Putamen (tissue), 1 donor: ENCODE measurements at regions not wholly inside any gene's neighbourhood (a gene's known extent, or its start where the extent isn't known, plus 50 kb on each side); places are given as distances from the start of the nearest gene placed in this dataset.
"Not testable (repeated sequence)": the region's sequence is repeated elsewhere in the genome, so short reads cannot be mapped to it uniquely, and the experiment has no call there.

Experiments used
- DNase-seq: peaks from one replicate; pipeline ENCODE4 v3.0.0-alpha.2; 2016; ENCODE audit warnings: low spot score

DNA sequence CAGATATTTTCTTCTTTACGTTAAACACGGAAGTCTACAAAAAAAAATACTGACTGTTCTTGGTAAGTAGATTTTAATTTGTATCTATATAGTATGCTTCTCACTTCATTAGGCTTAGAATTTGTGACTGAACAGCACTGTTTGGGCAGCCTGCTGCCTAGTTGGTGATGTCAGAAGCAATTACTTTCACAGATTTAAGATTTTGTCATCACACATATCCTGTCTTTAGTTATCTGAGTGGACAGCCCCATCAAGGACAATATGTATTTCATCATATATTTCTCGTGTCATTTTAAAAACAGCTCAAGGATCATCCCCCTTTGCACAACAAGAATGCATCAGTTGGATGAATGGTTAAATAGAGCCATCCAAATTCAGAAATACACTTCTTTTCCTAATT, 338.4 kb upstream of the CITED2 start:
- no peak for DNase-seq

DNA sequence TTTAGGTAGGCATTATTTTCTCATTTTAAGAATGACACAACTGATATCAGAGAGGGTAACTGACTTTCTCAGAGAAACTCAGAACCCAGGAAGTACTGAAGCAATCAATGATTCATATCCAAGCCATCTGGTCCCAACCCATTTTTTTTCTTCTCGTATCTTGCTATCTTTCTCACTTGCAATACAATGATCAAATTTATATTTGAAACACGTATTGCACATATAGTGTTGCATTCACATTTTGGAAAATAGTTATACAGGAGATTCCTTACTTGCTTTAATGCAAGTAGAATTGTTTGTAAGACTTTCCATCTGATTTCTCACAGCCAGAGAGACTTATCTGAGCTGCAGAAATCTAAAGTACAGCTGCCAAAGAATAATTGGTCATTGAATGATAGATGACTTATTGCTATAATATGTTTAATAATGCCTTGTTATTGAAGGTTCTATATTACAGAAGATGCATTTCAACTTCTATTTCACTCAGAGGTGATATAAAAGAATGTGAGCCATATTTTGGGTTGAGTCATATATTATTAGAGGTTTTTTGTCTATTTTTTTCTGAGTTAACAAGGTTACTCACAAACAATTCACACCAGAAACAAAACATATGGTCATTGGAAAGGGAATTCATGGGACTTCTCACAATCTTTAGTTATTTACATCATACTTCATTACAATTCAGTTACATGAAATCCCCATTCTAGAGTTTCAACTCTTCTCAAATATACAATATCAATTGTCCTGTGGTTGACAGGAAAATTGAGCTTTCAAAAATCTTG, 337.5 kb upstream of the CITED2 start:
- no peak for DNase-seq

DNA sequence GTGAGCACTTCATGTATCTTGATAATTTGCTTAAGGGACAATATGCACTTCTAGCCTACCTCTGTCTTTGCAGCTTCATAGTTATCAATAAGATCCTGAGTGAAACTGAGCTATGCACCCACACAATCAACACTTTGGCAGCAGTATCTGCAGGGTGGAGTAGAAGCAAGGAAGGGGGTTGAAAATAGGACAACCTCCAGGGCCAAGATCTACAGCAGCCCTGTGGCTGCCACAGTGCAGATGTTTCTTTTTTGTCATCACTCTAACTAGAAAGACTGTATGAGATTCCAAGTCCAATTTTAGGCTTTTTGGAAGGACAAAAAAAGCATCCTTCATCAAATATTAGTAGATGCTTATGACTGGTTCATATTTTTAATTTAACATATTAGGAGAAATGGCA, 336.1 kb upstream of the CITED2 start:
- no peak for DNase-seq

DNA sequence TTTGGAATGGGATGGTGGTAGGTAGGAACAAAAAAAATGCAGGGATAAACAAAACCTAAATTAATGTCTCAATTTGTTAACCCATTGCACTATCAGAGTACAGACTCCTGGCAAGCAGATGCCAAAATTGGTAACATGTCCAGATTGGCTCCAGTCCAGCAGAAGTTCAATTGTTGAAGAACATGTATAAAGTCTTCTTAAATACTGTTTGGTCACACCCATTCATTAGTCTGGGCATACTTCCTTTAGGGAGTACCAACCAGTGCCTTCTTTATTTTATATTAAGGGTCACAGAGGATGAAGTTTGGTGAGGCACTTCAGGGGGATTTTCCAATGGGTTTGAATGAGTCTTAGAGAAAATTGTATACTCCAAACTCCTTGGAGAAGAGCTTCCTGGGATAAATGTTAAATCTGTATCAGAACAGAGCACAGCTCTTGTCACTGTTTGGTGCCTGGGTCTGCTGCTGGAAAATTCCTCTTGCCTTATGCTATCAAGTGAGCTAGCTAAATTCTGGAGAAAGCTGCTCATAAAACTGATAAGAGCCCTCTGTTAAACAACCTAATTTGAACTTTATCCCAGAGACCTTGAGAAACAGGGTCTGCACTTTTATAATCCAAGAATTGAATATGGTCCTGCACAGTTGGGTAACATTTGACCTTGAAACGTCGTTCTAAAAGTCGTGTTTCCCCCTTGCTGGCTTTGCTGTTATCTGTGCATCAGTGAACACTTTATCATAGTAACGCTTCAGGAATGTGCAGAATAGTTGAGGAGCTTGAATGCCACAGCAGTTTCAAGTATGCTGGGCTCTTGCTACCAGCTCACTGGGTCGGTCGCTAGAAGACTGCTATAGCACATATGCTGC, 334.1 kb upstream of the CITED2 start:
- DNase-seq: no peak

DNA sequence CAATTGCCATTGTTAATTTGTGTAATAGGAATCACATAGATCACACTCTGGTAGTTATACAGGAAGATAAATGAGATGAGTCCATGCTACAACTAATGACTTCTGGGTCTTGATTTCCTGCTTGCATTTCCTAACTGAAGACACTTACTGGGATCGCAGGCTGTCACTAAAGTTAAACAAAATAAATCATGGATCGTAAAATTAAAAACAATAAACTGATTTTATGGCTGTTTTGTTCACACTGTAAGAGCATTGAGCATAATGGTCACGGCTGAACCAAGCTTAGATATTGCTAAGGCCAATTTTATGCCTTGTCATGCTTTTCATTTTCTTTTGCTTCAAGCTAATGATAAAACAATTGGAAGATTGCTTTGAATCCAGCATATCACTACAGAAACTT, 332.5 kb upstream of the CITED2 start:
- DNase-seq: no peak

DNA sequence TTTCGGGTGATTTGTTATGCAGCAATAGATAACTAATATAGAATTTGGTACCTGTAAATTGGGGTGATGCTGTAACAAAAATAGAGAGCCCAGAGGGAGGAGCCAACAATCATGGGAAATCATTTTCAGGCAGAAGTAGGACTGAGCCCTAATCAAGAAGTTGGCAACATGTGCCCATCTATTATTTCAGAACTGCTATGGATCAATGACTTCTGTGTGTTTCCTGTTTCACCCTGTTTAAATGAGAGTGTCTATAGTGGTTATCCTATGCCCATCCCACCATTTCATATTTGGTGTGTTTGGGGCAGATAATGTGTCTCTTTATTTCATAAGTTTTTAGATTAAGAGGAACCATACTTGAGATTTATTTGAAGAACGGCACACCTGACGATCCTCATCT, 330.8 kb upstream of the CITED2 start:
- DNase-seq: no peak

DNA sequence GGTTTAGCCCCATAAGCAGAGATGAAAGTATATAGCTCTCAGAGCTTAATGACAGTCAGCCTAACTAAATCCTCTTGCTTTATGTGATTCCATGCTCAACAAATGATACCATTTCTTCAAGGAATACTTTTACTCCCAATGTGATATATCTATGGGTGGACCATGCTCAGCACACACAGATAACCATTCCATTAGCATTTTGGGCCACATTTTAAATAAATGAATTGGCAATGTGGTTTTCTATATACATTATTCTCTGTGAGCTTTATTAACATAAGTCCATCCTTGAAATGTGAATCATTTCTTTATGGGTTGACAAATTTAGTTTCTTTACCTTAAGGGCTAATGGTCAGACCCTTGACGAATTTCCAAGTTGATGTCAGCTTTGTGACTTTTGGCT, 329.3 kb upstream of the CITED2 start:
- no peak for DNase-seq

DNA sequence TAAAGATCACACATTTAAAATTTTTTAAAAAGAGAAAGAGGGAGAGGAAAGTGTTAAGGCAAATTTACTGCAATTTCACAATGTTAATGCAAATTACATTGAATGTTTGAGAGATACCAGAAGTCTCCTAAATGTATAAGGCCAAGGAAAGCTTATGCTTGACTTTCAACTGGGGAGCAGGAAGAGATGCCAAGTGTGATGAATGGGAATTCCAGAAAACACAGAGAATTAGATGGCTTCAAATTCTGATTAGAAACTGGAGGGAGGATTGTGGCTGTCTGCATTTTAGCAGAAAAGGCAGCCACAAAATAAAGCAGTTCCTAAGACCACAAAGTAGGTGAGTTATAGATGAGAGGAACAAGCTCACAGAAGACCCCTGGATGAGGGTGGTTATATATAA, 328.3 kb upstream of the CITED2 start:
- no peak for DNase-seq

DNA sequence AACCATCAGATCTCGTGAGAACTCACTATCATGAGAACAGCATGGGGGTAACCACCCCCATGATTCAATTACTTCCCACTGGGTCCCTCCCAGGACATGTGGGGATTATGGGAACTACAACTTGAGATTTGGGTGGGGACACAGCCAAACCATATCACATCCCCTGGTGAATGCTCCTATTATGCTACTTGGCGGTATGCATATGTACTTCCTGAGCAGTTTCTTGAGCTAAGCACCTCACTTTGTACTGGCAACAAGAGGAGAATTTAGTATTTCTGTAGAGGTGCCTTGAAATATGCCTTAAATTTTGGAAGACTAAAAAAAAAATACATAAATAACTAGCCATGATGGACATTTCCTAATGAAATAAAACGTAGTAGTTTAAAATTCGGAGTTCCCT, 327.2 kb upstream of the CITED2 start:
- no peak for DNase-seq

DNA sequence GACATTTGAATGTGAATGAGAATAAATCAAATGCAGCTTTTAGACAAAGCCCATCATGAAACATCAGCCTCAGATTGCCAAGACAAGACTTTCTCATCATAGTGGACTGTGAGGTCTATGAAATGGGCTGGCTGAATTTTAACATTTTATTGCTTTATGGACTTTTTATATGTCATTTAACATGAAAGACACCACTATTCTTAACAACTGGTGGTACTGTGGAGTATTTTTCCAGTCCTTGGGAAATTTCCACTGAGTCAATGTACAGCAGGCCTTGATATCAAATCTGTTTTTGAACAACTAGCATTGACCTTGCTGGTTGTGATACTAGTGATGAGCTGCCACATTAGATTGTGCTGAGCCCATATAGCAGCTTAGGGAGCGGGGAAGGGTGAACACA, 326.6 kb upstream of the CITED2 start:
- DNase-seq: no peak

DNA sequence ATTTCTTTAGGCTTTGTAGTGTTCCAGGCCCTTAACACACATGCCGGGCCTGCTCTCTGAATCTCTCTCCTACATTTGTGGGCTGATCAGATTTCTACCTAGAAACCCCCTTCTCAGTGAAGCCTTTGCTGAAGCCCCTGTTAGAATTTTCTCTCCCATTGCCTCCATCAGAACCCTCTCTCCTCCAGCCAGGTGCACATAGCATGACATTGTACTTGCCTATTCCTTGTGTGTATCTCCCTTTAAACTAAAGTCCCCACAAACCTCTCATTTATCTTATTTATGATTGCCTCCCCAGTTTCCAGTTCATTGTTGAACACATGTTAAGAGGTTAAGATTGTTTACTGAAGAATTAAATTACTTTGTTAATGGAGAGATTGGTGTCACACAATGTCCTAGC, 325.5 kb upstream of the CITED2 start:
- no peak for DNase-seq

DNA sequence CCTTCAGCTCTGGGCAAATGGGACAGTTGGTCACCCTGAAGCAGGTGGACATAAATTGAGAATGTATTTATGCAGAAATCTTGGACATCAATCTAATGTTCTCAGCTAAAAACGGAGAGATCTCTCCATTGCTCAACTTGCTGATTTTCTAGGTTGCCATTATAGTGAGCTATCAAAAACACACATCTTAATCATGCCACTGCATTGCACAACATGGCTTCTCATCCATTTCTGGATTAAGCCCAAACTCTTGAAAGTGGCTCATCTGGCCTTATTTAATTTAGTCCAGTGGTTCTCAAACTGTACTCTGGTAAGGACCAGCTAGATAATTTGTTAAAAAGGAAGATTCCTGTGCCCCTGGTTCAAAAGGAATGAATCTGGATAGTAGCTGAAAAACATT, 324.9 kb upstream of the CITED2 start:
- no peak for DNase-seq

DNA sequence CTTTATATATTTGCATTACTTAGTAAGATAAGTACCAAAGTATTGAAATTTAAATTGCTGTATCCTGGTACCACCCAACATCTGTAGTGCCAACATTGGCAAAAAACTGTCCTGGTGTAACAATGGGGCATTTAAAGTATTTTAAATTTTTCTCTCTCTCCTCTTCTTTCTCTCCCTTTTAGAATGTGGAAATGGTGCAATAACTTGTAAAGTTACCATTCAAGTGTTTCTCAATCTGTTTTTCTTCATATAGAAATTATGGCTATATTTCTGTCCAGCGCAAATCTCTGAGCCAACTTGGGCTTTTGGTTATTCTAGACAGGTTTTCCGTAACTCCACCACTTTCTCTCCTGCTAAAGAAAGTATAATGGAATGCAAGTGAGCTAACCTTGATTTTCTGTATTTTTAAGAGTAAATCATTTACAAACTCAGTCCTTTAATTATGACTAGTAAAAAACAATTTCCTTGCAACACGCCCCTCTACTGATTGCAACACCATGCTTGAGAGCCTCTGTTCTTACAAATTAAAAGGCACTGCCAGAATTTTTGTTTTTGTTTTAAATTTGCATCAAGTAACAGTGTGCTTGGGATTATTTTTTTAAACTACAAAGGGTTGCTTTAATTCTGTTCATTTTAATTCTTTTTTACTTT, 324.2 kb upstream of the CITED2 start:
- no peak for DNase-seq

DNA sequence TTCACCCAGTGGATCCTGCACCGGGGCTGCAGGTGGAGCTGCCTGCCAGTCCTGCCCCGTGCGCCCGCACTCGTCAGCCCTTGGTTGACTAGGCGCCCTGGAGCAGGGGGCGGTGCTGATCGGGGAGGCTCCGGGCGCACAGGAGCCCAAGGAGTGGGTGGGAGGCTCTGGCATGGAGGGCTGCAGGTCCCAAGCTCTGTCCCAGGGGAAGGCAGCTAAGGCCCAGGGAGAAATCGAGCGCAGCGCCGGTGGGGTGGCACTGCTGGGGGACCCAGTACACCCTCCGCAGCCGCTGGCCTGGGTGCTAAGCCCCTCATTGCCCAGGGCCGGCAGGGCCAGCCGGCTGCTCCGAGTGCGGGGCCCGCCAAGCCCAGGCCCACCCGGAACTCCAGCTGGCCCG, 323.4 kb upstream of the CITED2 start:
- not testable (repeated sequence) for DNase-seq

DNA sequence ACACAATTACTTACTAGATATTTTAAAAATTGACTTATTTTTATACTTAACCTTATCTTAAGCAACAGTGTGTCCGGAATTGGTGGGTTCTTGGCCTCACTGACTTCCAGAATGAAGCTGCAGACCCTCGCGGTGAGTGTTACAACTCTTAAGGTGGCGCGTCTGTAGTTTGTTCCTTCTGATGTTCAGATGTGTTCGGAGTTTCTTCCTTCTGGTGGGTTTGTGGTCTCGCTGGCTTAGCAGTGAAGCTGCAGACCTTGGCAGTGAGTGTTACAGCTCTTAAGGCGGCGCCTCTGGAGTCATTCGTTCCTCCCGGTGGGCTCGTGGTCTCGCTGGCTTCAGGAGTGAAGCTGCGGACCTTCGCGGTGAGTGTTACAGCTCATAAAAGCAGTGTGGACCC, 322.5 kb upstream of the CITED2 start:
- DNase-seq: not testable (repeated sequence)

DNA sequence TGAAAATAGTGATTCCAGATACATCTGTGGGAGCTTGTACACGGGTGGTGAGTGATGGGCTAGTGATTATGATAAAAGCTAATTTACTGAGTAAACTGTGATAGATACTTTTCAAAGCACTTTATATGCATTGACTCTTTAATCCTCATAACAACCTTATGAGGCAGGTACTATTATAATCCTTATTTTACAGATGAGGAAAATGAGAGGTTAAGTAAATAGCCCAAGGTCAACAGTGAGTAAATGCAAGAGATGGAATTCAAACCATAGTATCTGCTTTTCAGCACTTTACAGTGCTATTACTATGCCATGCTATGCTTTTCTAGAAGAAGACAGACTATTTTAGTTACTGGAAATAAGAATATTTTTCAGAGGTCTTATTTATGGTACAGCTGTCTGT, 320.9 kb upstream of the CITED2 start:
- no peak for DNase-seq

DNA sequence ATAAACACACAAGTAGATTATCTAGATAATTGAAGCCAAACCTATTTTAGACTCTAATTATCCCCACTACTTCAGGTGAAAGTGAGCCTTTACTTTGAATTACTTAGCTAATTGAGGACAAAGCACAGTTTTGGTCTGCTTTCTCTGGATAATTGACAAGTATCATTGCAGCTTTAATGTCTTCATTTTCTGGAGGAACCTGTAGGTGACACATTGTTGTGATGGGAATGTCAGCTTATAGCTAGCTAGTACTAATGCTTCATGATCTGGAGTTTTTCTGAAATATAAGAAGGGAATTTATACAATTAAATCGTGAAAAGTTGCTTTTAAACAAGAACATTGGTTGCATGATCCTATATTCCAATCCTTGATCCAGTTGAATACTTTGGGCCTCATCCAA, 319.3 kb upstream of the CITED2 start:
- no peak for DNase-seq

DNA sequence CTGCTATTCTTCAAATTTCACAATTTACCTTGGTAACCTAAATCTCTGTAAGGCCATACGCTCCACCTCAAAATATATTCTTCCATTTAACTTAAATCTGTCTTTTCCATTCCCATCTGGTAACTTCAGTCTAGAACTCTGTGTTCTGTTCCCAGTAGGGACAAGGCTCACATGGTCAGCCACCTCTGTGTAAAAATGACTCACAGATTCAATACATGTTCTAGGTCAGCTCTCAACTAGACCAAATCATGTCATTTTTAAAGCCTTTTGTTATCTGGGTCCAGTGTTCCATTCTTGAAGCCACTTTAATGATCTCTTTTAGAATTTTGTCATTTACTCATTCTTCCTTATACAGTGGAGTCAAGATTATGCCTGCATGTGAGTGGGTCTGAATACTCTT, 315.6 kb upstream of the CITED2 start:
- DNase-seq: no peak

DNA sequence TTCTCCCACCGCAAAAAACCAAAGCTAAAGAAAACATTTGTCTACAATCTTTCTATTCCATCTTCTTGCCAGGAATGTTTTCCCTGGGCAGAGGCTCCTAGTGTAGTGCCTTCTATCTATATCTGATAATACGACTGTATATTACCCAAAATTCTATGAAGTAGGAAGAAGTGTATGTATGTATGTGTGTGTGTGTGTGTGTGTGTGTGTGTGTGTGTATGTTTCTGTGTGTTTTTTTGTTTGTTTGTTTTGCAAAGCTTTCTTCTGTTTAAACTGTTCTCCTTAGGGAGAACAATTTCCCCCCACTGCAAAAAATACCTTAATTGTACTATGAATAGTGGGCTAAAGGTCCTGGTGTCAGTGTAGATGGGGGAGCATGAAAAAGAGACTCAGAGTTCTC, 312.6 kb upstream of the CITED2 start:
- no peak for DNase-seq

DNA sequence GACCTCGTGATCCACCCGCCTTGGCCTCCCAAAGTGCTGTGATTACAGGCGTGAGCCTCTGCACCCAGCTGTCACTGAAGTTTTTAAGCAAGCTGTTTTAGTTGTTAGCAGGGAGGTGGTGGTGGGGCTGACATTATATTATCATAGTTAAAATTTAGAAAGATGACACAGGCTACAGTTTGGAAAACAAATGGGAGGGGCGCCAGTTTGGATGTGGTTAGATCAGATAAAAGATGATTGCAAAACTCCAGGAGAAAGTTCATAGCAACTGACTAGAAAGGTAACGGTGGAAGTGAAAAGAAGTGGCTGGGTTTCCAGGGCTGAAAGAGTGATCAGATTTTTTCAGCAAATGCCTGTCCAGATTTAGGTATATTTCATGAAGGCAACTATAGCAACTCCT, 311.9 kb upstream of the CITED2 start:
- no peak for DNase-seq

DNA sequence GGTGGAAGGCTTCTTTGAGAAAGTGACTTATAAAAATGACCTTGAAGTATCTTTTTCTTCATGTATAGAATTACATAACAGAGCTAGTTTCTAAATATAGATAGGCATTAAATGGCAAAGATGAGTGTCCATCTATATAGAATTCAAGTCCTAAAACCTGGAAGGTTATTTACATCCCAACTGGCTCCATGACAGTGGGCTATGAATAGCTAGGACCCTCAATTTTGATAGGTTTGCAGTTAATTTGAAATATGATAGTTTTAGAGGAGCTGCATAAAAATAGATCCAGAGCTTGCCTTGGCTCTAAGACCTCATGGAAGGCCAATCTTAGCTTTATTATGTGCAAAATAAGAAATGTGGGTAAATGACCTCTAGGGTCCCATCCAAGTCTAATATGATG, 310.6 kb upstream of the CITED2 start:
- no peak for DNase-seq

DNA sequence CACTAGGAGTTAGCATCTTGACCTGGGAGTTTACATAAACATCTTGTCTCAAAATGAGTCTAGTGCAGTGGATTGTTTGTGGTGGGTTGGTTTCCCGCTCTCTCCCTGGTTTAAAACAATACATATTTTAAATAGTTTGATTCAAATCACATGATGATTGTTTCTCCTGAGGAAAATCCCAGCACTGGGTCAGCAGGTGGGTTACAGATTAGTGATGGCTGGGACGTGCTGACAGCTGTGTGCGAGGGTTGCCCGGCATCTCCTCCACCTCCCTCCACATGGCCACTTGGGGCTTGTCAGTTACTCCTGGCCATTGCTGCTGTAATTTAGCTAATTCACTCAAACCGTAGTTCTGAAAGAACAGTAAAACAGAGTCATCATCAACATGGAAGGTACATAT, 306.4 kb upstream of the CITED2 start:
- DNase-seq: no peak

DNA sequence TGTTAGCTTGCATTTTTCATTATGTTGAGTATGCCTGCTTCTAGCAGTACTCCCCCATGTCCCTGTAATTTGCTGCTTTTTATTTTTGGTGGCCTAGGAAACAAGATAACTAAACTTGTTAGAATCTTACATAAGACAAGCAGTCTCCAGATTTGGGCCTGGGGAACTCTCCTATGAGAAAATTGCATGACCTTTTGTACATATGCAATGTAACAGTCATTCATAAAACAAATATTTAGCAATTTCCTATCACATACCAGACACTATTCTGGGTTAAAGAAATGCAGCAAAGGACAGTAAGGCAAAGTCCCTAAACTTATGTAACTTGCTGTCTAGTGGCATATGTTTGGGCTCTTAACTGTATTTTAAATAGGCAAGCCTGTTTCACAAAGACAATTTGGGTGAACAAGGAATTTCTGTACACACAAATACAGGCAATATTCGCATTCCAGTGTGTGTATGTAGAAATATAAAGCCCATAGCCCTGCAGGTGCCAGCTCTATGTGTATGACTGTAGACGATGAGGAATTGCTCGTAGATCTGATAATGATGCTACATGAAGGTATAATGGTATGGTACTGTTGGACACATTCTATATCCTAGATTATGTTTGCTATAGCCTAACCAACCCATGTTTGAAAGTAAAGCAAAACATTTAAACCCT, 305.2 kb upstream of the CITED2 start:
- no peak for DNase-seq
